ENCODE measurements at regions not wholly inside any gene's neighbourhood (a gene's known extent, or its start where the extent isn't known, plus 50 kb on each side); places are given as distances from the start of the nearest gene placed in this dataset.
"Not testable (repeated sequence)": the region's sequence is repeated elsewhere in the genome, so short reads cannot be mapped to it uniquely, and the experiment has no call there.

DNA sequence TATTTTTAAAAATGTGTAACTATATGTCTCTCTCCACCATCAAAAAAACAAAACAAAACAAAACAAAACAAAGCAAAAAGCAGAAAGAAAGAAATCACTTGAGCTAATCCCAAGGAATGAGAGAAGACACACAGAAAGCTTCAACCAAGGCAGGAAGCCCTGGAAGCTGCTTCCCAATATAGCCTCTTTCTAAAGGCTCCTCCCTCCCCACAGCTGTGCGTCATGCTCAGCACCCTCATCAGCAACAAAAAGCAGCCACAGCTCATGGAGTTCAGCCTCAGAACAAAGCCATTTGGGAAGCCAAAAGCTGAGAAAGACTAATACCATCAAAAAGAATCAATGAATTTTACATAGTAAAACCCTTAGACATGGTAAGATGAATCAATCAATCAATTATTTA, 501.6 kb upstream of the SMIM31 start:
- no peaks in the 10 kb centered on the region for H3K27me3 Mint-ChIP-seq
- no peak overlapping the region for H3K4me3 Mint-ChIP-seq
- H3K4me1 Mint-ChIP-seq (ENCODE audit: unreplicated experiment) = no peaks in the 10 kb centered on the region
- TF ChIP-seq, protein P1, sequence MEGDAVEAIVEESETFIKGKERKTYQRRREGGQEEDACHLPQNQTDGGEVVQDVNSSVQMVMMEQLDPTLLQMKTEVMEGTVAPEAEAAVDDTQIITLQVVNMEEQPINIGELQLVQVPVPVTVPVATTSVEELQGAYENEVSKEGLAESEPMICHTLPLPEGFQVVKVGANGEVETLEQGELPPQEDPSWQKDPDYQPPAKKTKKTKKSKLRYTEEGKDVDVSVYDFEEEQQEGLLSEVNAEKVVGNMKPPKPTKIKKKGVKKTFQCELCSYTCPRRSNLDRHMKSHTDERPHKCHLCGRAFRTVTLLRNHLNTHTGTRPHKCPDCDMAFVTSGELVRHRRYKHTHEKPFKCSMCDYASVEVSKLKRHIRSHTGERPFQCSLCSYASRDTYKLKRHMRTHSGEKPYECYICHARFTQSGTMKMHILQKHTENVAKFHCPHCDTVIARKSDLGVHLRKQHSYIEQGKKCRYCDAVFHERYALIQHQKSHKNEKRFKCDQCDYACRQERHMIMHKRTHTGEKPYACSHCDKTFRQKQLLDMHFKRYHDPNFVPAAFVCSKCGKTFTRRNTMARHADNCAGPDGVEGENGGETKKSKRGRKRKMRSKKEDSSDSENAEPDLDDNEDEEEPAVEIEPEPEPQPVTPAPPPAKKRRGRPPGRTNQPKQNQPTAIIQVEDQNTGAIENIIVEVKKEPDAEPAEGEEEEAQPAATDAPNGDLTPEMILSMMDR (conservative IDR thresholded peaks at IDR 0.05) = no peak
- H3K36me3 Mint-ChIP-seq = no peaks in the 10 kb centered on the region
- no peaks in the 10 kb centered on the region for H3K9me3 Mint-ChIP-seq
- DNase-seq (ENCODE audit: extremely low spot score, unreplicated experiment) = no peak
- no peak overlapping the region for H3K27ac Mint-ChIP-seq

DNA sequence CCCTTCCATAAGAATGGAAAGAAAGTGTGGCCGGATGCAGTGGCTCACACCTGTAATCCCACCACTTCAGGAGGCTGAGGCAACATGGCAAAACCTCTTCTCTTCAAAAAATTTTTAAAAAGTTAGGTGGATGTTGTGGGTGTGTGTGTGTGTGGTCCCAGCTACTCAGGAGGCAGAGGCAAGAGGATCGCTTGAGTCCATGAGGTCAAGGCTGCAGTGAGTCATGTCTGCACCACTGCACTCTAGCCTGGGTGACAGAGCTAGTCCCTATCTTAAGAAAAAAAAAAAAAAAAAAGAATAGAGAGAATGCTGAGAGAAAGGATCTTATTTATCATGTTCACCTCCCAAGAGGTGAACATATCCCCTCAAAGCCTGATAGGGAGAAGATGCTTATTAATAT, 492.1 kb upstream of the SMIM31 start:
- Mint-ChIP-seq H3K36me3 (no peaks in the 10 kb centered on the region), H3K27ac (no peak overlapping the region), H3K4me3 (no peak overlapping the region), H3K4me1 (ENCODE audit: unreplicated experiment) (no peaks in the 10 kb centered on the region), H3K27me3 (no peaks in the 10 kb centered on the region), H3K9me3 (no peaks in the 10 kb centered on the region)
- TF ChIP-seq, protein P1 (conservative IDR thresholded peaks at IDR 0.05) = no peak
- DNase-seq (ENCODE audit: extremely low spot score, unreplicated experiment) = no peak

- not testable (repeated sequence) for H3K27ac Mint-ChIP-seq; H3K4me3 Mint-ChIP-seq; H3K36me3 Mint-ChIP-seq; H3K4me1 Mint-ChIP-seq (ENCODE audit: unreplicated experiment); H3K9me3 Mint-ChIP-seq; DNase-seq (ENCODE audit: extremely low spot score, unreplicated experiment); H3K27me3 Mint-ChIP-seq
These were observed 491.4 kb upstream of the SMIM31 start for GRCh38 chr4:164262508-164262907.

GRCh38 chr4:164277414-164277813, 476.5 kb upstream of the SMIM31 start:
- H3K27me3 Mint-ChIP-seq; H3K4me3 Mint-ChIP-seq; H3K36me3 Mint-ChIP-seq; DNase-seq (ENCODE audit: extremely low spot score, unreplicated experiment); H3K9me3 Mint-ChIP-seq; H3K27ac Mint-ChIP-seq; H3K4me1 Mint-ChIP-seq (ENCODE audit: unreplicated experiment): not testable (repeated sequence)

DNA sequence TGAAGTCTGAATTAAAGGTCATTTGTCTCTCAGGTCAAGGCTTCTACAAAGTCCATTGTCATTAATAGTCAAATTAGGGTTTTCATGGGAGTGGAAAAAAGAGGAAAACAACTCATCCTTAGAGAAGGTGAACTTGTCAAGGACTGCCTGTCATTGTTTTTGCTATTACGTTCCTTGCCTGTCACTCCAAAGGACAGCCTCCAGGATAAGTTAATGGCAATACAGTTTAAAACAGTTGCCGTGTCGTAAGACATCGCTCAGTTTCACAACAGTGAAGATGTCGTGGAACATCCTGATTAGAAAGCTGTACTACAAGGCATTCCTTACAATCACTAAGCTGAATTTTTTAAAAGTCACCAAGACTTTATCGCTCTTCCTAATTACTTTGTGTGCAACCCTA, 466.8 kb upstream of the SMIM31 start:
- no peak overlapping the region for H3K27ac Mint-ChIP-seq
- TF ChIP-seq, protein P1 (conservative IDR thresholded peaks at IDR 0.05) = no peak
- no peak overlapping the region for H3K4me3 Mint-ChIP-seq
- H3K4me1 Mint-ChIP-seq (ENCODE audit: unreplicated experiment) = no peaks in the 10 kb centered on the region
- no peaks in the 10 kb centered on the region for H3K36me3 Mint-ChIP-seq
- DNase-seq (ENCODE audit: extremely low spot score, unreplicated experiment) = no peak
- H3K9me3 Mint-ChIP-seq = no peaks in the 10 kb centered on the region
- H3K27me3 Mint-ChIP-seq = peaks cover 7% of the 10 kb centered on the region

GRCh38 chr4:164288578-164288977, 465.4 kb upstream of the SMIM31 start:
- H3K27me3 Mint-ChIP-seq = peaks cover 7% of the 10 kb centered on the region
- no peaks in the 10 kb centered on the region for H3K36me3 Mint-ChIP-seq
- no peaks in the 10 kb centered on the region for H3K4me1 Mint-ChIP-seq (ENCODE audit: unreplicated experiment)
- TF ChIP-seq, protein P1 (conservative IDR thresholded peaks at IDR 0.05) = no peak
- H3K27ac Mint-ChIP-seq = no peak overlapping the region
- H3K9me3 Mint-ChIP-seq = no peaks in the 10 kb centered on the region
- no peak overlapping the region for H3K4me3 Mint-ChIP-seq
- no peak for DNase-seq (ENCODE audit: extremely low spot score, unreplicated experiment)

DNA sequence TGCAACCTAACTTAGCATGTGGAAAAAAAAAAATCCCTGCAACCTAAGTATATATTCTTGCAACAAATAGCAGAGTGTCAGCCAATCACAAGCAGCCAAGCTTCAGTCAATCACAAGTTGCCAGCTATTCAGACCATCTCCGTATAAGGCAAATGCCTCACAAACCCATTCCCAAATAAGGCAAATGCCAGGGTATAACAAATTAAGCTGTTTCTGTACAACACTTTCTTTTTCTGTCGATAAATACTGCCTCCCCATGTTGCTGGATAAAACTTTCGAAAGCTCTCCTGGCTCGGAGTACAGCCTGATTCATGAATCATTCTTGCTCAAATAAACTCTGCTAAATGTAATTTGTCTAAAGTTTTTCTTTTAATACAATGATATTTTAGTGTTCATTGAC, 460.7 kb upstream of the SMIM31 start:
- H3K4me1 Mint-ChIP-seq (ENCODE audit: unreplicated experiment) = no peaks in the 10 kb centered on the region
- no peak for DNase-seq (ENCODE audit: extremely low spot score, unreplicated experiment)
- TF ChIP-seq, protein P1 (conservative IDR thresholded peaks at IDR 0.05) = no peak
- H3K27ac Mint-ChIP-seq = no peak overlapping the region
- no peaks in the 10 kb centered on the region for H3K9me3 Mint-ChIP-seq
- no peaks in the 10 kb centered on the region for H3K36me3 Mint-ChIP-seq
- H3K27me3 Mint-ChIP-seq = peaks cover 7% of the 10 kb centered on the region
- no peak overlapping the region for H3K4me3 Mint-ChIP-seq

Data from type B pancreatic cell (in vitro differentiated cells).